OCI-LY3 (cell line): ENCODE measurements at regions not wholly inside any gene's neighbourhood (a gene's known extent, or its start where the extent isn't known, plus 50 kb on each side); places are given as distances from the start of the nearest gene placed in this dataset.

Experiments used
- H2AFZ ChIP-seq: fragments of 200-600, 300-600 bp; shearing (Covaris generic); 2 replicates; pipeline ENCODE4 v1.6.0; 2014; ENCODE audit warnings: antibody characterized with exemption, low read depth, low read length
- H3K27ac ChIP-seq: fragments of 200-600, 300-600 bp; sonication (generic); 2 replicates; pipeline ENCODE4 v1.5.1; 2014; ENCODE audit warnings: mild to moderate bottlenecking, low read length, moderate library complexity, mixed read lengths
- H3K27me3 ChIP-seq: fragments of 200-600, 300-600 bp; sonication (generic); 2 replicates; pipeline ENCODE4 v1.6.1; 2014; ENCODE audit warnings: low read depth, low read length, mixed read lengths
- H3K36me3 ChIP-seq: fragments of 200-600, 300-600 bp; sonication (generic); replicated peaks from 2 replicates; pipeline ENCODE3; 2014; ENCODE audit warnings: low read depth, low read length, mixed read lengths
- H3K4me1 ChIP-seq: fragments of 300-600, 200-600 bp; sonication (generic); 2 replicates; pipeline ENCODE4 v1.6.1; 2014; ENCODE audit warnings: low read length, mixed read lengths
- H3K4me2 ChIP-seq: fragments of 200-600, 300-600 bp; sonication (generic); 2 replicates; pipeline ENCODE4 v1.6.1; 2014; ENCODE audit warnings: low read length, mixed read lengths
- H3K4me3 ChIP-seq: fragments of 300-600, 200-600 bp; sonication (generic); 2 replicates; pipeline ENCODE4 v1.5.1; 2014; ENCODE audit warnings: antibody characterized with exemption, mild to moderate bottlenecking, low read length, moderate library complexity
- H3K79me2 ChIP-seq: fragments of 300-600, 200-600 bp; shearing (Covaris generic); 2 replicates; pipeline ENCODE4 v1.6.1; 2014; ENCODE audit warnings: mild to moderate bottlenecking, low read length, mixed read lengths
- H3K9ac ChIP-seq: fragments of 300-600, 200-600 bp; shearing (Covaris generic); 2 replicates; pipeline ENCODE4 v1.6.0; 2014; ENCODE audit warnings: mild to moderate bottlenecking, low read length, moderate library complexity
- H3K9me3 ChIP-seq: fragments of 200-600, 300-600 bp; shearing (Covaris generic); 2 replicates; pipeline ENCODE4 v1.6.1; 2014; ENCODE audit warnings: low read length, mixed read lengths; ENCODE audit not compliant: insufficient read depth
- H4K20me1 ChIP-seq: fragments of 200-600, 300-600 bp; sonication (generic); 2 replicates; pipeline ENCODE4 v1.6.1; 2016; ENCODE audit warnings: low read length, mixed read lengths; ENCODE audit not compliant: insufficient read depth
- CTCF ChIP-seq: fragments of 200-600, 300-600 bp; sonication (generic); IDR thresholded peaks from 2 replicates; pipeline ENCODE4 v1.5.1; 2014; ENCODE audit warnings: antibody characterized with exemption, low read length, low read depth
- EZH2phosphoT487 ChIP-seq: fragments of 200-600 bp; shearing (Covaris generic); IDR thresholded peaks from 2 replicates; pipeline ENCODE4 v1.6.1; 2018; ENCODE audit warnings: antibody characterized with exemption, mixed run types, low read depth

- Histone ChIP-seq H3K9ac (no peak overlapping the region), H3K4me3 (no peak overlapping the region), H3K4me1 (no peaks in the 10 kb centered on the region), H3K9me3 (no peaks in the 10 kb centered on the region), H2AFZ (no peak overlapping the region), H3K79me2 (no peaks in the 10 kb centered on the region), H3K27me3 (no peaks in the 10 kb centered on the region), H3K4me2 (no peak overlapping the region), H3K36me3 (no peaks in the 10 kb centered on the region), H4K20me1 (no peaks in the 10 kb centered on the region), H3K27ac (no peak overlapping the region)
- TF ChIP-seq CTCF (no peak), EZH2phosphoT487 (no peak)
These were observed 180.9 kb upstream of the DEPDC1 start for GRCh38 chr1:68677684-68678351.

- Histone ChIP-seq H3K9ac (no peak overlapping the region), H3K79me2 (no peaks in the 10 kb centered on the region), H3K36me3 (no peaks in the 10 kb centered on the region), H2AFZ (no peak overlapping the region), H3K4me1 (no peaks in the 10 kb centered on the region), H3K9me3 (no peaks in the 10 kb centered on the region), H3K4me2 (no peak overlapping the region), H3K27ac (no peak overlapping the region), H3K27me3 (no peaks in the 10 kb centered on the region), H3K4me3 (no peak overlapping the region), H4K20me1 (no peaks in the 10 kb centered on the region)
- TF ChIP-seq EZH2phosphoT487 (no peak), CTCF (no peak)
These were observed 199.3 kb upstream of the DEPDC1 start for GRCh38 chr1:68696221-68696620.

- peaks cover 13% of the 10 kb centered on the region for H3K4me1 ChIP-seq
- H3K79me2 ChIP-seq: no peaks in the 10 kb centered on the region
- no peaks in the 10 kb centered on the region for H3K9me3 ChIP-seq
- no peaks in the 10 kb centered on the region for H3K27me3 ChIP-seq
- H3K4me3 ChIP-seq: no peak overlapping the region
- H3K27ac ChIP-seq: no peak overlapping the region
- no peaks in the 10 kb centered on the region for H3K36me3 ChIP-seq
- no peak for TF ChIP-seq CTCF
- no peak for TF ChIP-seq EZH2phosphoT487
- no peaks in the 10 kb centered on the region for H4K20me1 ChIP-seq
- no peak overlapping the region for H3K9ac ChIP-seq
- H3K4me2 ChIP-seq: no peak overlapping the region
- H2AFZ ChIP-seq: no peak overlapping the region
These were observed 207.1 kb upstream of the DEPDC1 start for GRCh38 chr1:68703921-68704354.

GRCh38 chr1:68704800-68705443 is 208.0 kb upstream of the DEPDC1 start:
- Histone ChIP-seq H3K4me2 (peak overlapping the region; percentile 12; the same call in 1 of the 2 replicates), H3K27me3 (no peaks in the 10 kb centered on the region), H3K4me3 (no peak overlapping the region), H2AFZ (no peak overlapping the region), H3K9me3 (no peaks in the 10 kb centered on the region), H3K36me3 (no peaks in the 10 kb centered on the region), H3K79me2 (no peaks in the 10 kb centered on the region), H3K4me1 (peaks cover 13% of the 10 kb centered on the region), H3K27ac (no peak overlapping the region), H4K20me1 (no peaks in the 10 kb centered on the region), H3K9ac (no peak overlapping the region)
- TF ChIP-seq CTCF (no peak), EZH2phosphoT487 (no peak)
